ENCODE measurements at regions not wholly inside any gene's neighbourhood (a gene's known extent, or its start where the extent isn't known, plus 50 kb on each side); places are given as distances from the start of the nearest gene placed in this dataset.
A peak's percentile ranks its signal among the peaks of the same experiment; 100 is the strongest.

DNA sequence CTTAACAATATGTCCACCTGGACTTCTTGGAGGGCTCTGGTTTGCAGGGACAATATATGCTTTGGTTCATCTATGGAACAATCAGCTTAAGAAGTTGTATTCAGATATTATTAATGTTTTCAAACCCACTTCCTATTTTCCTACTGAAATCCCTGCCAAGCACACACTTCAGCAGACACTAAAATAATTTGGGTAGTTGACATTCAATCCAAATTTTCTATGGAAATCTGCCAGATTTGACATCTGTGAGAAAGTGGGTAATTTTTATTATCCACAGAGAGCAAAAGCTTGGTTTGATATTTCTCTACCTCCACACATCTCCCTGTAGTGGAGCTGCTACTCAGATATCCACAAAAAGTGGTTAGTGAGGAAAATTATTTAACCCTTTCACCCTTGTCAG, 378.8 kb upstream of the SOX5 start:
- no peaks in the 10 kb centered on the region for H3K36me3 Mint-ChIP-seq
- H3K27ac Mint-ChIP-seq, result no peak overlapping the region
- no peak for ATAC-seq
- no peaks in the 10 kb centered on the region for H3K4me1 Mint-ChIP-seq
- no peak overlapping the region for H3K4me3 Mint-ChIP-seq
- no peaks in the 10 kb centered on the region for H3K27me3 Mint-ChIP-seq
- H3K9me3 Mint-ChIP-seq, result no peaks in the 10 kb centered on the region

- no peak overlapping the region for H3K27ac Mint-ChIP-seq
- H3K4me3 Mint-ChIP-seq, result no peak overlapping the region
- H3K4me1 Mint-ChIP-seq, result no peaks in the 10 kb centered on the region
- no peaks in the 10 kb centered on the region for H3K27me3 Mint-ChIP-seq
- no peak for ATAC-seq
- no peaks in the 10 kb centered on the region for H3K36me3 Mint-ChIP-seq
- H3K9me3 Mint-ChIP-seq, result no peaks in the 10 kb centered on the region
Observed at GRCh38 chr12:24325331-24325730, 375.9 kb upstream of the SOX5 start.

DNA sequence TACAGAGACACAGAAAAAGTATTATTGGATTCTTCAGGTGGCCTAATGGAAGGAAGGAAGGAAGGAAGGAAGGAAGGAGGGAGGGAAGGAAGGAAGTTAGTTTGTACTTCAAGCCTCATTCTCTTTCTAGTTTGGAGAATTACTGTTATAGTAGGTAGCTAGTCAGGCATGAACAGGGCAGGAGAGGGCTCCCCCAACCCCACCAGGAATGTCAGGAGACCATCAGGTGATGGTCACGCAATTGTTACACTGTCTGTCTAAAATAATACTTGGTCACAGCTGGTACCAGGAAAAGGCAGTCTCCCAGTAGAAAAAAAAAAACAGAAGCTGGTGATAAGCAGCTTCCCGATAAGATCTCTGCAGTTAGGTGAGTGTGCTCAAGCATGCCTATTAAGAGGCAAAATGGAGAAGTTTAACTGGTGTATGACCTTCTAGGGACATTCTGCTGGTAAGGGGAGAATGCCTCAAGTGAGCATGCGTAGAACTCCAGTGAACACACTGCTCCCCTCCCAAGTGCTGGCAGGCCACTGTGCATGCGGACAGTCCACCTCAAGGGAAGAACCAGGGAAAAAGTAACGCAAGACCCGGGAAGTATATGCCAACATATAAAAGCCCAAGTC, 358.4 kb upstream of the SOX5 start:
- peak; percentile 56 for ATAC-seq
- Mint-ChIP-seq H3K27me3 (no peaks in the 10 kb centered on the region), H3K36me3 (no peaks in the 10 kb centered on the region), H3K4me3 (no peak overlapping the region), H3K9me3 (no peaks in the 10 kb centered on the region), H3K27ac (no peak overlapping the region), H3K4me1 (peaks cover 20% of the 10 kb centered on the region)

DNA sequence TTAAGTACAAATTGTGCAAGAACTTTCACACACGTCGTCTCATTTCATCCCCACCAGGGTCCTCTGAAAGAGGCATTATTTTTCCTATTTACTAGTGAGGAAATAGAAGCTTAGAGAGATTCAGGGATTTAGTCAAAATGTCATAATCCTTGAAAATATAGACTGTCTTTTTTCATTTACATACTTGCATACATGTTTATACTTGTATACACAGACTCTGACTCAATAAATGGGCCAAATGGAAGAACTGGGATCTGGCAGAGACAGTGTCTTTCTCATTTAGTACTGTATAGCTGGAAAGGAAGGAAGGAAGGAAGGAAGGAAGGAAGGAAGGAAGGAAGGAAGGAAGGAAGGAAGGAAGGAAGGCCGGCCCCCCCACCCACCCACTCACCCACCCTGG, 357.7 kb upstream of the SOX5 start:
- no peak for ATAC-seq
- H3K4me3 Mint-ChIP-seq, result no peak overlapping the region
- H3K4me1 Mint-ChIP-seq, result peaks cover 20% of the 10 kb centered on the region
- no peaks in the 10 kb centered on the region for H3K27me3 Mint-ChIP-seq
- no peaks in the 10 kb centered on the region for H3K36me3 Mint-ChIP-seq
- no peak overlapping the region for H3K27ac Mint-ChIP-seq
- no peaks in the 10 kb centered on the region for H3K9me3 Mint-ChIP-seq

DNA sequence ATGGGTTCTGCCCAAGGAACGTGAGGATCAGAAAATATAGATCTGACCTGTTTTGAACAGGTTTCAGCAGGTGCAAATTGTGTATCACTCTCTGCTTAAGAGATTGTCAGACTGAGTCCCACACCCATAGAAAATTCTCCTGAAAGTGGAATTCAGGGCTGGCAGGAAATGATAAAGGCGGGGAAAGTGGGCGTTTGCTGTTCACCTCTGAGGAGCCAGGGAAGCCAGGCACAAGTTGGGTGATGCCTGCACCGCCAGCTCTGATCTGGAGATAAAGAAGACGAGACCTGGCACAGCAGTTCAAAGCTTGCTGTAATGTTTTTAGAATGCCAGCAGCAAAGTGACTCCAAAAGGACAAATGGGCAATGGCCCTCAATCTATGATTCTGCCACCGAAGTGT, 356.5 kb upstream of the SOX5 start:
- ATAC-seq, result no peak
- Mint-ChIP-seq H3K9me3 (no peaks in the 10 kb centered on the region), H3K27me3 (no peaks in the 10 kb centered on the region), H3K4me3 (no peak overlapping the region), H3K27ac (no peak overlapping the region), H3K36me3 (no peaks in the 10 kb centered on the region), H3K4me1 (peaks cover 20% of the 10 kb centered on the region)

GRCh38 chr12:24304285-24304684, 354.8 kb upstream of the SOX5 start:
- H3K27me3 Mint-ChIP-seq, result no peaks in the 10 kb centered on the region
- no peak overlapping the region for H3K27ac Mint-ChIP-seq
- no peak overlapping the region for H3K4me3 Mint-ChIP-seq
- ATAC-seq, result no peak
- H3K36me3 Mint-ChIP-seq, result no peaks in the 10 kb centered on the region
- no peaks in the 10 kb centered on the region for H3K9me3 Mint-ChIP-seq
- peaks cover 20% of the 10 kb centered on the region for H3K4me1 Mint-ChIP-seq

DNA sequence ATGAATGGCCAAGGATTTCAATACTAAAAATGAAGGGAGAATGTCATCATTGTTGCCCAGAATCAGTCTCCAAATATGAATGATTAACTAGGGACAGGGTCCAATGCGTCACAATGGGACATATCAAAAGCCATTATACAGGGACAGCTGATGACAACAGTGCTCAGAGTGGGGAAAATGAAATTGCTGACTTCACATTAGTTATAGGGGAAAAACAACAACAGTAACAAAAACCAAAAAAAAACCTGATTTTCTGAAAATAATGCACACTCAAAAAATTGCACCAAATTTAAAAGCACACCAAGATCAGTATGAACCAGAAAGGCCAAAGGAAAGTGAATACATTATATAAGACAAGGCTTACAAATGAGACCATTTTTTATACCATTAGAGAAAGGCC, 353.2 kb upstream of the SOX5 start:
- no peak for ATAC-seq
- H3K27me3 Mint-ChIP-seq, result no peaks in the 10 kb centered on the region

GRCh38 chr12:24297516-24297915, 348.0 kb upstream of the SOX5 start:
- Mint-ChIP-seq H3K27me3 (no peaks in the 10 kb centered on the region), H3K27ac (no peak overlapping the region), H3K36me3 (no peaks in the 10 kb centered on the region), H3K9me3 (no peaks in the 10 kb centered on the region), H3K4me3 (no peak overlapping the region), H3K4me1 (no peaks in the 10 kb centered on the region)
- no peak for ATAC-seq

More for the DNA sequence above, 353.2 kb upstream of the SOX5 start:
- peaks cover 14% of the 10 kb centered on the region for H3K4me1 Mint-ChIP-seq
- H3K36me3 Mint-ChIP-seq, result no peaks in the 10 kb centered on the region
- H3K4me3 Mint-ChIP-seq, result no peak overlapping the region
- H3K27ac Mint-ChIP-seq, result no peak overlapping the region
- H3K9me3 Mint-ChIP-seq, result no peaks in the 10 kb centered on the region

DNA sequence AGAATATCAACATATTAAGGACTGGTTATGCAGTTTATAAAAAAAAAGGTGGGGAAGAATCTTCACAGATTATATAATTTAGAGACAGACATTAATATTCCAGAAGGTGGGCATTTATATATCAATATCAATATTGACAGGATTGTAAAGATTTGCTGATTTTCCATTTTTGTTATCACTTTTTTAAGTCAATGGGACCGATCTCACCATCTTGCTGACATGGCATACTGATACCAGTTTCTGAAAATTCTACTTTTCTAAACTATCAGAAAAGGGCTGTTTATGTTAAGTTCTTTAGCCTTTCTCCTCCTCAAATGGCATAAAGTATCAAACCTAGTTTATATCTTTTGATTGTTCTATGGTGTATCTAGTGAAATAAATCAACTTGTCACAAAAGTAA, 344.1 kb upstream of the SOX5 start:
- Mint-ChIP-seq H3K4me1 (no peaks in the 10 kb centered on the region), H3K9me3 (no peaks in the 10 kb centered on the region), H3K4me3 (no peak overlapping the region), H3K27me3 (no peaks in the 10 kb centered on the region), H3K36me3 (no peaks in the 10 kb centered on the region), H3K27ac (no peak overlapping the region)
- no peak for ATAC-seq

DNA sequence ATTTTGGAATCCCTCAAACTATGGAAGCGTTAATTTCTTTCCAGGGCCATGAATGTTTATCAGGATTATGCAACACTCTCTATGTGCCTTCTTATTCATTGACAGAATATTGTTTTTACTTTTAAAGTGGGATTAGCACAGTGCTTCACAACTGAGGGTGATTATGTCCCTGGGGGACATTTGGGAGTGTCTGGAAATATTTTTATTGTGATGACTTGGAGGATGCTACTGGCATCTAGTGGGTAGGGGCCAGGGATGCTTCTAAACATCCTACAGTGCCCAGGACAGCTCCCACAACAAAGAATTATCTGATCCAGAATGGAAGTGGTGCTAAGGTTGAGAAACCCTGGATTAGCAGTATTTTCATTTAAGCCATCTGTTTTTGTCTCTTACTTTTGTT, 338.5 kb upstream of the SOX5 start:
- H3K4me3 Mint-ChIP-seq, result no peak overlapping the region
- no peaks in the 10 kb centered on the region for H3K4me1 Mint-ChIP-seq
- ATAC-seq, result no peak
- H3K9me3 Mint-ChIP-seq, result no peaks in the 10 kb centered on the region
- no peaks in the 10 kb centered on the region for H3K27me3 Mint-ChIP-seq
- no peak overlapping the region for H3K27ac Mint-ChIP-seq
- no peaks in the 10 kb centered on the region for H3K36me3 Mint-ChIP-seq

- Mint-ChIP-seq H3K27ac (no peak overlapping the region), H3K36me3 (no peaks in the 10 kb centered on the region), H3K27me3 (no peaks in the 10 kb centered on the region), H3K9me3 (no peaks in the 10 kb centered on the region), H3K4me3 (no peak overlapping the region), H3K4me1 (no peaks in the 10 kb centered on the region)
- ATAC-seq, result no peak
Observed at GRCh38 chr12:24285448-24285847, 336.0 kb upstream of the SOX5 start.

- no peaks in the 10 kb centered on the region for H3K9me3 Mint-ChIP-seq
- H3K4me3 Mint-ChIP-seq, result no peak overlapping the region
- H3K4me1 Mint-ChIP-seq, result no peaks in the 10 kb centered on the region
- no peaks in the 10 kb centered on the region for H3K36me3 Mint-ChIP-seq
- H3K27ac Mint-ChIP-seq, result no peak overlapping the region
- H3K27me3 Mint-ChIP-seq, result no peaks in the 10 kb centered on the region
- no peak for ATAC-seq
Observed at GRCh38 chr12:24281341-24281740, 331.9 kb upstream of the SOX5 start.

DNA sequence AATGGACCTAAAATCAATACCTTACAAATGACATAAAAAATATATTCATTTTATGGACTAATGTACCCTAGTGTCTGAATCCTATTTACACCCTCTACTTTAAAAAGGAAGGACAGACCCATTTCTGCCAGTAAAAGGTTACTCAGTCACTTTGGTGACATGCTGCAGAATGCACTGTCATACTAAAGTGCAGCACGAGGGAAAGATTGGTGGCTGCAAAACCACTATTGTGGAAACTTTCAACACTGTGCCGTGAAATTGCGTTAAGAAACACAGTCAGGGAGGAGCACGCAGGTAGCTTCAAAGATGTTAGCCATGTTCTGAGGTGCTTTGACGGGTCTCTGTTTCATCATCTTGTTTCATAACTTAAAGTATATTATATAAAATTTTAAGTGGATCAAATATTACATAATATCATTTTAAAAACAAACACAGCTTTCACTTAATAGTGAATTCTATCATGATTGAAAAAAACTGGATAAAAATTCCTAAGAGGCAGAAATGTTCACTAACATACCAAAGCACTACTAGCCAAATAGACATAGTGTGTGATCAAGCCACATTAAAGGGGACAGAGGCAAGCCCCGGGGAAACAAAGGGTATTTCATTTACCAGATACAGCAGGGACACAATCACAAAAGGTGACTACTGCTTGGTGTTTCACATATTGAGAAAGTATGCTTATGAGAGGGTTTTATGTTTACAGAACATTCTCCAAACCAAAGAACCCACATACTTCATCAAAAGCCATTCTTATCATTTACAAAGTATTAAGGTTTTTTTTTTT, 330.8 kb upstream of the SOX5 start:
- no peak overlapping the region for H3K27ac Mint-ChIP-seq
- no peaks in the 10 kb centered on the region for H3K9me3 Mint-ChIP-seq
- no peaks in the 10 kb centered on the region for H3K4me1 Mint-ChIP-seq
- H3K27me3 Mint-ChIP-seq, result no peaks in the 10 kb centered on the region
- no peaks in the 10 kb centered on the region for H3K36me3 Mint-ChIP-seq
- H3K4me3 Mint-ChIP-seq, result no peak overlapping the region
- ATAC-seq, result no peak

DNA sequence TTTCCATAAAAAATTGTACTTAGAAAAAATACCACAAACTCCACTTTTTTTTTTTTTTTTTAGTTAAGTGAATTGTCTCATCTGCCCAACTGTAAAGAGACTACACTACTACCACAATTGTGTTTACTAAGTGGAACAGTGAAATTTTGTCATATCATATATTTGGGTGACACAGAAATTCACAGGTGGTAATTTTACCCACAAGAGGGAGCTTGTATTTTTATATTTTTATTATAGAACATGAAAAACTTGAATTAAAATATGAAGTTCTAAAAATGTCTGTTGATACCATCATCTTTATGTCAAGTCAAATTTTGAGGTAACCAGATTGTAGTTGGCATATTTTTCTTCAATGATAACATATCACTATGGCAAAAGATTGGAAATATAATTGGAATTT, 329.4 kb upstream of the SOX5 start:
- no peaks in the 10 kb centered on the region for H3K36me3 Mint-ChIP-seq
- H3K4me3 Mint-ChIP-seq, result no peak overlapping the region
- H3K4me1 Mint-ChIP-seq, result no peaks in the 10 kb centered on the region
- H3K27ac Mint-ChIP-seq, result no peak overlapping the region
- ATAC-seq, result no peak
- no peaks in the 10 kb centered on the region for H3K9me3 Mint-ChIP-seq
- no peaks in the 10 kb centered on the region for H3K27me3 Mint-ChIP-seq

DNA sequence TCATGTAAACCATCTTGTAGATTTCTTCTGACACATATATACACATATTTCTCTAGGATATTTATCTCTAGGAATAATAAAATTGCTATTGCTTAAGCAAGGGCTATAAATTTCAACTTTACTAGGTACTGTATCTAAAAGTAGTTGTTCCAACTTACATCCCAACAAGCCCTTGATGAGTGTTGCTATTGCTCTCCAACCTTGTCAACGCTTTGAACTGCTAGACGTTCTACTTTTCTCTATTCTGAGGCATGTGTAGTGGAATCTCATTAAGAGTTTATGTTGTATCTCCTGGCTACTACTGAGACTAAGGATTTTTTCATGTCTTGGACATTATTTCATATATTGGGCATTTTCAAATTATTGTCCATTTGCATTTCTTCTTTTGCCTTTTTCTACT, 321.5 kb upstream of the SOX5 start:
- Mint-ChIP-seq H3K9me3 (no peaks in the 10 kb centered on the region), H3K4me1 (no peaks in the 10 kb centered on the region), H3K4me3 (no peak overlapping the region), H3K36me3 (no peaks in the 10 kb centered on the region), H3K27ac (no peak overlapping the region), H3K27me3 (no peaks in the 10 kb centered on the region)
- no peak for ATAC-seq

- Mint-ChIP-seq H3K4me1 (no peaks in the 10 kb centered on the region), H3K36me3 (no peaks in the 10 kb centered on the region), H3K27ac (no peak overlapping the region), H3K4me3 (no peak overlapping the region), H3K9me3 (no peaks in the 10 kb centered on the region), H3K27me3 (no peaks in the 10 kb centered on the region)
- ATAC-seq, result no peak
Observed at GRCh38 chr12:24270464-24270863, 321.0 kb upstream of the SOX5 start.

All from stimulated activated memory B cell treated with anti-CD40 and anti-IgM and Interleukin-4, amounts not matched to agents 10 μg/mL and 1 μg/mL and 100 μg/mL, for 72 hours (primary cell).